ENCODE measurements at regions not wholly inside any gene's neighbourhood (a gene's known extent, or its start where the extent isn't known, plus 50 kb on each side); places are given as distances from the start of the nearest gene placed in this dataset.
"Not testable (repeated sequence)": the region's sequence is repeated elsewhere in the genome, so short reads cannot be mapped to it uniquely, and the experiment has no call there.

DNA sequence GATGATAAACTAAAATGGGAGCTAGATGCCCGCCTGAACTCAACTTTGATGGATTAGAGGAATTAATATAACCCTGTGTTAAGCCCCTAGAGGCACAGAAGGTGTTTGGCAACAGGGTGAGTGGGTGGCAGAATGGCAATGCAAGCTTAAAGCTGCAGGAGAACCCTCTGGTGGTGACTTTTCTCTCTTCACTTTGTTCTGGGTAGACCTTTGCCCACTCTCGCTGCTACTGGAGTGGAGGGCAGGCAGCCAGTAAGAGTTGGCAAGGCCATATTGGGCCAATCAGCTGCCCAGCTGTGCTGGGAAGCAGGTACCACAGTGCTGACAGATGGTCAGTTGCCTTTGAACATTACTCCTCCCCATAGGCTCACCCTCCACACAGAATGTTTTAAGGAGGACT is 468.2 kb downstream of the MMUT start:
- DNase-seq (ENCODE audit: low spot score) = no peak

GRCh38 chr6:48990739-48991138 is 472.3 kb downstream of the MMUT start:
- peak; percentile 7 for DNase-seq (ENCODE audit: low spot score)

GRCh38 chr6:48986845-48987244 is 476.2 kb downstream of the MMUT start:
- no peak for DNase-seq (ENCODE audit: low spot score)

GRCh38 chr6:48986105-48986504 is 476.9 kb downstream of the MMUT start:
- no peak for DNase-seq (ENCODE audit: low spot score)

DNA sequence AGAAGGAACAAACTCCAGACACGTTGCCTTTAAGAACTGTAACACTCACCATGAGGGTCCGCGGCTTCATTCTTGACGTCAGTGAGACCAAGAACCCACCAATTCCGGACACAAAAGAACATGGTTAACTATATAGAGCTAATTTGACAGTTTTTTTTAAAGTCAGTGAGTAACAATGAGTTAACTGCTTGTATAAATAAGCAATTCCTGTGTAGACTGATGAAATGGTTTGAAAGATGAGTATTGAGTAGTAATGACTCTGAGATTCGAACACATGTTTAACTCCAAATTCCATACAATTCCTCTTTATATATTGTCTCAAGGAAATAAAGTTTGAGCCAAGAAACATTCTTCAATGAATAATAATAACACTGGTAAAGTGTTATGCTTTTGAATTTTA is 478.0 kb downstream of the MMUT start:
- peak; percentile 29 for DNase-seq (ENCODE audit: low spot score)

DNA sequence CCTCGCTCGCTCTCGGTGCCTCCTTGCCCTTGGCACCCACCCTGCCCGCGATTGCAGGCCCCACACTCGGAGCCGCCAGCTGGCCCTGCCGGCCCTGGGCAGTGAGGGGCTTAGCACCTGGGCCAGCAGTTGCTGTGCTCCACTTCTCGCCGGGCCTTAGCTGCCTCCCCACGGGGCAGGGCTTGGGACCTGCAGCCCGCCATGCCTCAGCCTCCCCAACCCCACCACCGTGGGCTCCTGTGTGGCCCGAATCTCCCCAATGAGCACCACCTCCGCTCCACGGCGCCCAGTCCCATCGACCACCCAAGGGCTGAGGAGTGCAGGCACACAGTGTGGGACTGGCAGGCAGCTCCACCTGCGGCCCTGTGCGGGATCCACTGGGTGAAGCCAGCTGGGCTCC is 479.1 kb downstream of the MMUT start:
- not testable (repeated sequence) for DNase-seq (ENCODE audit: low spot score)

GRCh38 chr6:48983377-48983776 is 479.7 kb downstream of the MMUT start:
- no peak for DNase-seq (ENCODE audit: low spot score)

- no peak for DNase-seq (ENCODE audit: low spot score)
These were observed 483.2 kb downstream of the MMUT start for GRCh38 chr6:48979806-48980205.

DNA sequence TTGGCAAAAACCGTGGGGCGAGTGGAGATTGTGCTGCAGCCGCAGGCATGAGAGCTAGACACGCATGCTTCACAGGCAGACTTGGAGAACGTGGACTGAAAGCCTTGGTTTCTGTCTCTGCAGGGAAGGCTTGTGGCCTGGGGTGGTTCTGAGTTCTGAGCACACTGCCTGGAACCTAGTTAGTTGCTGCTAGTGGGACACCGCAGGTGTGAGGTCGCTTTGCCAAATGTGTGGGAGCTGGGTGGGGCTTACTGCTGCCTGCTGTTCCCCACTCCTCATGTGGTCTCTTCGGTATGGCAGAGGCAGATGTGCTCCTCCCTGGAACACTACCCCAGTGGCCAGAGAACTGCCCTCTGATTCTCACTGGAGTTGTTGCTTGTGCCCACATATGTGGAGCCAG is 484.0 kb downstream of the MMUT start:
- no peak for DNase-seq (ENCODE audit: low spot score)

- peak; percentile 16 for DNase-seq (ENCODE audit: low spot score)
These were observed 485.0 kb downstream of the MMUT start for GRCh38 chr6:48978016-48978415.

DNA sequence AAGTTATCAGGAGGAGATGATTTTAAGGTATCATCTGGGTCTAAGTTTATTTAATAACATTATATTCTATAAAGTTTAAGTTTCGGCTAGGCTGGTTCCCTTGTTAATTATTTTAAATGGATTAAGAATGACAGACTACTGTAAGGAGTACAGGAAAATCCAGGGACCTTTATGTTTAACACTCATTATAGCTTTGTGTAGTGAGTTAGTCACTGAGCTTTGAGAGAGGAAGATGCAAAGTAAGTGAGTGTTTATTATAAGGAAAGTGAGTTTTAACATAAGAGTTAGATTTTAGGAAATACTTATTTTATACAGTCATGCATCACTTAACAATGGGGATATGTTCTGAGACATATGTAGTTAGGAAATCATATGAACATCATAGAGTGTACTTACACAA is 485.5 kb downstream of the MMUT start:
- DNase-seq (ENCODE audit: low spot score) = no peak

DNA sequence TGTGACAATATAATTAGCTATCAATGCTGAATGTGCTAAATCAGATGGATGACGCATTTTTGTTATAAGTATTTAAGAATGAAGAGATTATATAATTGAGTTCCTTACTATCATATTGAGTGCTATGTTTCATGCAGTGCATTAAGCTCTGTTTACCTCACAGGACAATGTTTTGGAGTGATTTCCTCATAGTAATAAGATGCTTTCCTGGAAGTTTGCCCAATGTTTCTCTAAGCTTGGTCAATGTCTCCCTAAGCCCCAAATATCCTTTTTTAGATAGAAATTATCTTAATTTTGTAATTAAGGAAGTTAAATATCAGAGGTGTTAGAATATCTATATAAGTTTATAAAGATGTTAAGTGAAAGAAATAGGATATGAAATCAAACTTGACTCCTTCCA is 489.6 kb downstream of the MMUT start:
- DNase-seq (ENCODE audit: low spot score) = no peak

DNA sequence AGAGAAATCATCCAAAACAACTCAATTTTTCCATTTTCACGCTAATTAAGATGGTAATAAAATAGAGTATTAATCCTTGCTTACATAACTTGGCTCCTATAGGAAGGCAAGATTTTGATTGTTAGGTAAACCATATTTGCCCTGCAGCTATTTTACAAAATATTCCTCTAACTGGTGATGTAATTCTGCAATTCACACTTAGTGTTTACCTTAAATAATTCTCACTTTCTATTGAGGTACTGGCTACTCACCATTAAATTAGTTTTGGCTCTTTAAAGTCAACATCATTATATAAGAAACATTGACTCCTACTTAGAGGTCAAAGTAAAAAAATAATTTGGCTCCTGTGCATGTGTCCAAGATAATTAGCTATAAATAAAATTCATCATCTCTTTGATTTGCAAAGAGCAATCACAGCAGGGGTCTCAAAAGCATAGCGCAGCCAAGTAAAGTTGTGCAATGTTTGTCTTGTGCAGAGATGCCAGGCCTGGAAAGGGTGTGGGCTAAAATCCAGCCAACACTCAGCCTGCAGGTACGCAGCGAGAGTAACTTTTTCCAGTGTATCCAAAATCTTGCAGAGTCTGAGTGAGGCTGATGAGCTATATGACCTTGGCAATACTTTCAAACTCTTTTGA is 501.2 kb downstream of the MMUT start:
- no peak for DNase-seq (ENCODE audit: low spot score)

GRCh38 chr6:48959251-48960060 is 503.6 kb downstream of the MMUT start:
- DNase-seq (ENCODE audit: low spot score) = no peak

GRCh38 chr6:48957781-48958180 is 505.3 kb downstream of the MMUT start:
- DNase-seq (ENCODE audit: low spot score) = no peak

GRCh38 chr6:48951917-48952316 is 511.1 kb downstream of the MMUT start:
- DNase-seq (ENCODE audit: low spot score) = no peak

DNA sequence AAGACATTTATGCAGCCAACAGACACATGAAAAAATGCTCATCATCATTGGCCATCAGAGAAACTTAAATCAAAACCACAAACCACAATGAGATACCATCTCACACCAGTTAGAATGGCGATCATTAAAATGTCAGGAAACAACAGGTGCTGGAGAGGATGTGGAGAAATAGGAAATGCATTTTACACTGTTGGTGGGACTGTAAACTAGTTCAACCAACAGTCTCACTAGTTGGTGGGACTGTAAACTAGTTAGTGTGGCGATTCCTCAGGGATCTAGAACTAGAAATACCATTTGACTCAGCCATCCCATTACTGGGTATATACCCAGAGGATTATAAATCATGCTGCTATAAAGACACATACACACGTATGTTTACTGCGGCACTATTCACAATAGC is 518.8 kb downstream of the MMUT start:
- not testable (repeated sequence) for DNase-seq (ENCODE audit: low spot score)

- no peak for DNase-seq (ENCODE audit: low spot score)
These were observed 529.9 kb downstream of the MMUT start for GRCh38 chr6:48933136-48933535.

DNA sequence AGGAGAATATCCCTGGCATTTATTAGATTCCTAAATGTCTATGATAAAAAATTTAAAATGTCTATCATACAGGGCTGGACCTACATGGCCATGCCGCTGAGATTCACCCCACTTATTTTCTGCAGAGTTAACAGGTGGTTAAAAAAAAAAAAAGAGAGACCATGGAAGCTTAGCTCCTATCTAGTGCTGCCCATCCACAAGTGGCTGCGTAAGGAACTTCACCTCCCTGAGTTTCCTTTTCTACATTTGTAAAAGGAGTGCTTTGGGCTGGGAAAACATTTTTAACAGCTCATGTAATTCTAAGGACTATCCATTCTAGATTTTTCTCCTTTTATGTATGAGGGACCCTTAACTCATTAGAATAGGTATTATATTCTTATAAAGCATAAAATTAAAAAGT is 534.1 kb downstream of the MMUT start:
- DNase-seq (ENCODE audit: low spot score) = no peak

DNA sequence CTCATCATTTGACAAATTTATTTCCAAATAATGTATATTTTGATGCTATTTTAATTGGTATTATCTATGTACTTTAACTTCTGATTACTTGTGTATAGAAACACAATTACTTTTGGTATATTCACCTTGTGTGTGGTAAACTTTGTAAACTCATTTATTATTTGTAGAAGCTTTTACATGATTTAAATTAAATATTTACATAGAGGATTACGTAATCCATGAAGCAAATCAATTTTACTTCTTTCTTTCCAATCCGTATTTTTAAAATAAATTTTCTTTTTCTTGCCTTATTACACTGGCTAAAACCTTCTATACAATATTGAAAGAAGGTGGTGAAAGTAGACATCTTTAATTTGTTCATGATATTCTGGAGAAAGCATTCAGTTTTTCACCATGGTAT is 540.2 kb downstream of the MMUT start:
- DNase-seq (ENCODE audit: low spot score) = no peak

GRCh38 chr6:48919555-48919954 is 543.5 kb downstream of the MMUT start:
- DNase-seq (ENCODE audit: low spot score) = no peak

DNA sequence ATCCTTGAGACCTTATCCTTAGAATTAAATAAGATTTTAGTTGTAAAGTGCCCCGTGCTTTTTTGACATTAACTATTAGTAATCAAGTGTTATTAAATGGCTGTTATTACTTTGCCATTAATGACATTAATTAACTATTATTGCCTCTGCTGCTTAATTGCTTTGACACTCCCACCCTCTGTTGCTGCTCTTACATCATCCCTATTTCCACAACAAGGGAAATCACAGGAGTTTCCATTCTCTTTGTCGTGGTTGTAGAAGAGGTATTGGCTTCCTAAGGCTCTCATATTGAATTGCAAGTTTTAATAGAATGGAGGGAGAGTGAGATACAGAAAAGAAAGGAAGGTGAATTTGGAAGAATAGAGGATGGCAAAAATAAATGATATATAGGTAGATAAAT is 545.8 kb downstream of the MMUT start:
- DNase-seq (ENCODE audit: low spot score) = no peak

GRCh38 chr6:48916607-48917006 is 546.4 kb downstream of the MMUT start:
- no peak for DNase-seq (ENCODE audit: low spot score)

DNA sequence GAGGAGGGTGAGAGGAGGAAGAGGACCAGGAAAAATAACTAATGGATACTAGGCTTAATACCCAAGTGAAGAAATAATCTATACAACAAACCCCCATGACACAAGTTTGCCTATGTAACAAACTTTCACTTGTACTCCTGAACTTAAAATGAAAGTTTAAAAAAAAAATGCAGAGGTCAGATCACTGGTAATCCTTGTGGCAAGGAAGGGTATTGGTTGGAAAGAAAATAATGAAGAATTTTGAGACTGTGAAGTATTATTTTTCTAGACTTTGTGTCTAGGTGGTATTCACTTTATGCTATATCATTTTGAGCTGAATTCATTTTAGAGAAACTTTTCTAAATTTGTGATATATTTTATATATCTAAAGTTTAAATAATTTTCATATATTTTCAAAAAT is 547.5 kb downstream of the MMUT start:
- DNase-seq (ENCODE audit: low spot score) = no peak
